Neural cell (in vitro differentiated cells): ENCODE measurements at regions not wholly inside any gene's neighbourhood (a gene's known extent, or its start where the extent isn't known, plus 50 kb on each side); places are given as distances from the start of the nearest gene placed in this dataset.

Experiments used
- H2AFZ ChIP-seq: fragments of 200-600, 300-800 bp; sonication (generic), shearing (Covaris generic); 2 replicates; pipeline ENCODE4 v1.6.0; 2014; ENCODE audit warnings: low read depth, mild to moderate bottlenecking, antibody characterized with exemption, low read length, moderate library complexity
- H3F3A ChIP-seq: fragments of 200-600 bp; shearing (Covaris generic); 2 replicates; pipeline ENCODE4 v1.6.1; 2016; ENCODE audit warnings: mild to moderate bottlenecking, moderate library complexity, mixed read lengths, antibody characterized with exemption, low read length; ENCODE audit not compliant: insufficient read depth, poor library complexity, severe bottlenecking
- H3K27ac ChIP-seq: fragments of 200-600, 300-800 bp; sonication (generic), shearing (Covaris generic); 2 replicates; pipeline ENCODE4 v1.5.1; 2014; ENCODE audit warnings: mild to moderate bottlenecking, low read length, moderate library complexity
- H3K27me3 ChIP-seq: fragments of 300-800, 200-600 bp; sonication (generic), shearing (Covaris generic); 2 replicates; pipeline ENCODE4 v1.6.0; 2014; ENCODE audit warnings: mild to moderate bottlenecking, low read depth, low read length, moderate library complexity; ENCODE audit not compliant: insufficient read depth
- H3K36me3 ChIP-seq: fragments of 300-800, 200-600 bp; sonication (generic), shearing (Covaris generic); 2 replicates; pipeline ENCODE4 v1.5.1; 2014; ENCODE audit warnings: mild to moderate bottlenecking, antibody characterized with exemption, low read length, moderate library complexity; ENCODE audit not compliant: insufficient read depth
- H3K4me2 ChIP-seq: fragments of 300-800, 200-600 bp; sonication (generic), shearing (Covaris generic); 2 replicates; pipeline ENCODE4 v1.6.0; 2014; ENCODE audit warnings: mild to moderate bottlenecking, low read length
- H3K4me3 ChIP-seq: fragments of 300-800, 200-600 bp; sonication (generic), shearing (Covaris generic); 2 replicates; pipeline ENCODE4 v1.5.1; 2014; ENCODE audit warnings: mild to moderate bottlenecking, low read length, moderate library complexity
- H3K79me2 ChIP-seq: fragments of 200-600 bp; shearing (Covaris generic); replicated peaks from 2 replicates; pipeline ENCODE4 v1.6.0; 2014; ENCODE audit warnings: mild to moderate bottlenecking, low read length, moderate library complexity; ENCODE audit not compliant: insufficient read depth
- H3K9ac ChIP-seq: fragments of 300-800, 200-600 bp; sonication (generic), shearing (Covaris generic); 2 replicates; pipeline ENCODE4 v1.6.1; 2016; ENCODE audit warnings: mild to moderate bottlenecking, low read length, mixed read lengths
- H3K9me2 ChIP-seq: fragments of 200-600 bp; shearing (Covaris generic); 2 replicates; pipeline ENCODE4 v1.6.1; 2016; ENCODE audit warnings: mild to moderate bottlenecking, low read length, mixed read lengths; ENCODE audit not compliant: insufficient read depth
- H3K9me3 ChIP-seq: fragments of 200-600, 300-800 bp; sonication (generic), shearing (Covaris generic); 2 replicates; pipeline ENCODE4 v1.6.1; 2016; ENCODE audit warnings: mild to moderate bottlenecking, mixed run types, low read length, moderate library complexity, mixed read lengths
- H4K20me1 ChIP-seq: fragments of 200-600 bp; shearing (Covaris generic); 2 replicates; pipeline ENCODE4 v1.6.1; 2016; ENCODE audit warnings: mild to moderate bottlenecking, mixed run types; ENCODE audit not compliant: insufficient read depth
- EP300 ChIP-seq: fragments of 450-650 bp; conservative IDR thresholded peaks from 2 replicates; pipeline ENCODE4 v1.6.1; 2014; ENCODE audit warnings: antibody characterized with exemption, mild to moderate bottlenecking, moderate library complexity; ENCODE audit not compliant: poor library complexity, severe bottlenecking
- EZH2 ChIP-seq: fragments of 200-600, 300-800 bp; shearing (Covaris generic), sonication (generic); IDR thresholded peaks from 2 replicates; pipeline ENCODE4 v1.6.1; 2014; ENCODE audit warnings: antibody characterized with exemption, low read length, borderline replicate concordance, mild to moderate bottlenecking; ENCODE audit not compliant: insufficient read depth, poor library complexity, severe bottlenecking
- MXI1 ChIP-seq: fragments of 450-650 bp; conservative IDR thresholded peaks from 2 replicates; pipeline ENCODE4 v1.6.1; 2014; ENCODE audit warnings: antibody characterized with exemption, mild to moderate bottlenecking; ENCODE audit not compliant: poor library complexity, severe bottlenecking
- POLR2AphosphoS5 ChIP-seq: IDR thresholded peaks from 2 replicates; pipeline ENCODE4 v1.6.1; 2012
- RAD21 ChIP-seq: fragments of 450-650 bp; conservative IDR thresholded peaks from 2 replicates; pipeline ENCODE4 v1.6.1; 2014; ENCODE audit warnings: antibody characterized with exemption, mild to moderate bottlenecking, moderate library complexity
- REST ChIP-seq: IDR thresholded peaks from 2 replicates; pipeline ENCODE4 v1.6.1; 2012; ENCODE audit warnings: borderline replicate concordance
- SMC3 ChIP-seq: fragments of 450-650 bp; conservative IDR thresholded peaks from 2 replicates; pipeline ENCODE4 v1.6.1; 2014; ENCODE audit warnings: antibody characterized with exemption, mild to moderate bottlenecking, moderate library complexity; ENCODE audit not compliant: poor library complexity
- TAF1 ChIP-seq: IDR thresholded peaks from 2 replicates; pipeline ENCODE4 v1.6.1; 2012; ENCODE audit warnings: low read depth
- TF ChIP-seq, protein P1 (sequence below): fragments of 450-650 bp; IDR thresholded peaks from 2 replicates; pipeline ENCODE4 v1.5.1; 2014; ENCODE audit warnings: antibody characterized with exemption, mild to moderate bottlenecking, moderate library complexity; ENCODE audit not compliant: poor library complexity, severe bottlenecking

DNA sequence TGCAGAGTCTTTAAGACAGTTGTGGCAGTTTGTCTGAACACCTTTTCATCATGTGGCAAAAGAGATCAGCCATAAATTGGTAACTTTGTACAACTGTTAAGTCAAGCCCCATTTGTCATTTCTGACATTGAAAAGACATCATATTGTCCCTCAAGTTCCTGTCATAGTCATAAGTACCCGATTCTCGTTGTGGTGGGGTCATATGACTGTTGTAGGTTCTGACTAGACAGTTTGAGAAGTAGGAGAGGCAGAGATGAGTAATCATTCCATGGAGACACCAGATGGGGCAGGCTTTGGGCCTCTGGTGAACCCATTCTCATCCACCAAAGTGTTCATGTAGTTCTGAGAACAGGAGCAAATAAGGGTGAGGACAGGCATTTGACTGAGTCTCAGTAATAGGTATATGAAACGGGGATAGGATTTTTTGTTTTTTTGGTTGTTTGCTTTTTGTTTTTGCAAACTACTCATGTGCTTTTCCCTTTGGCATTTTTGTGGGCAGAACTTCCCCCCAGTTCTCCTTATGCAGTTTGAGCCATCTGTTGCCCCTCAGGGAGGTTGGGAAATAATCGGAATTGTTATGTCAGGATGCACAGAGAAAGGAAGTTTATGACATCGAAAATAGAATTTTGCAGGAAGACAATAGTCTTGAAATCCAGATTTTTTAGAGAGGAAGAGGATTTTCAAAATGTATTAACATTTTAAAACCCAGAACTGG lies 86.9 kb upstream of the KCNE2 start:
- Histone ChIP-seq H3K4me2 (no peak overlapping the region), H3K36me3 (no peaks in the 10 kb centered on the region), H3K27ac (no peak overlapping the region), H3K9ac (no peak overlapping the region), H4K20me1 (no peaks in the 10 kb centered on the region), H3K4me3 (no peak overlapping the region), H3K79me2 (no peaks in the 10 kb centered on the region), H3K9me3 (no peaks in the 10 kb centered on the region), H3K27me3 (no peaks in the 10 kb centered on the region), H2AFZ (no peak overlapping the region), H3F3A (no peaks in the 10 kb centered on the region), H3K9me2 (no peaks in the 10 kb centered on the region)
- TF ChIP-seq TAF1 (no peak), RAD21 (no peak), SMC3 (no peak), REST (no peak), EZH2 (no peak), EP300 (no peak), MXI1 (no peak), POLR2AphosphoS5 (no peak)
- TF ChIP-seq, protein P1, sequence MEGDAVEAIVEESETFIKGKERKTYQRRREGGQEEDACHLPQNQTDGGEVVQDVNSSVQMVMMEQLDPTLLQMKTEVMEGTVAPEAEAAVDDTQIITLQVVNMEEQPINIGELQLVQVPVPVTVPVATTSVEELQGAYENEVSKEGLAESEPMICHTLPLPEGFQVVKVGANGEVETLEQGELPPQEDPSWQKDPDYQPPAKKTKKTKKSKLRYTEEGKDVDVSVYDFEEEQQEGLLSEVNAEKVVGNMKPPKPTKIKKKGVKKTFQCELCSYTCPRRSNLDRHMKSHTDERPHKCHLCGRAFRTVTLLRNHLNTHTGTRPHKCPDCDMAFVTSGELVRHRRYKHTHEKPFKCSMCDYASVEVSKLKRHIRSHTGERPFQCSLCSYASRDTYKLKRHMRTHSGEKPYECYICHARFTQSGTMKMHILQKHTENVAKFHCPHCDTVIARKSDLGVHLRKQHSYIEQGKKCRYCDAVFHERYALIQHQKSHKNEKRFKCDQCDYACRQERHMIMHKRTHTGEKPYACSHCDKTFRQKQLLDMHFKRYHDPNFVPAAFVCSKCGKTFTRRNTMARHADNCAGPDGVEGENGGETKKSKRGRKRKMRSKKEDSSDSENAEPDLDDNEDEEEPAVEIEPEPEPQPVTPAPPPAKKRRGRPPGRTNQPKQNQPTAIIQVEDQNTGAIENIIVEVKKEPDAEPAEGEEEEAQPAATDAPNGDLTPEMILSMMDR, result no peak

GRCh38 chr21:34278451-34278850 lies 85.4 kb upstream of the KCNE2 start:
- no peaks in the 10 kb centered on the region for H3F3A ChIP-seq

More at GRCh38 chr21:34278451-34278850, 85.4 kb upstream of the KCNE2 start:
- no peaks in the 10 kb centered on the region for H3K9me2 ChIP-seq
- no peaks in the 10 kb centered on the region for H4K20me1 ChIP-seq
- H3K27me3 ChIP-seq, result no peaks in the 10 kb centered on the region
- no peak overlapping the region for H3K4me3 ChIP-seq
- H3K4me2 ChIP-seq, result no peak overlapping the region
- TF ChIP-seq MXI1 (no peak), EP300 (no peak), EZH2 (no peak), TAF1 (no peak), POLR2AphosphoS5 (no peak), REST (no peak), RAD21 (no peak), SMC3 (no peak)
- TF ChIP-seq, protein P1, result no peak
- H3K36me3 ChIP-seq, result no peaks in the 10 kb centered on the region
- H3K79me2 ChIP-seq, result no peaks in the 10 kb centered on the region
- no peak overlapping the region for H2AFZ ChIP-seq
- no peak overlapping the region for H3K27ac ChIP-seq
- H3K9ac ChIP-seq, result no peak overlapping the region
- no peaks in the 10 kb centered on the region for H3K9me3 ChIP-seq
